ENCODE measurements at regions not wholly inside any gene's neighbourhood (a gene's known extent, or its start where the extent isn't known, plus 50 kb on each side); places are given as distances from the start of the nearest gene placed in this dataset.

- TF ChIP-seq, protein P1, sequence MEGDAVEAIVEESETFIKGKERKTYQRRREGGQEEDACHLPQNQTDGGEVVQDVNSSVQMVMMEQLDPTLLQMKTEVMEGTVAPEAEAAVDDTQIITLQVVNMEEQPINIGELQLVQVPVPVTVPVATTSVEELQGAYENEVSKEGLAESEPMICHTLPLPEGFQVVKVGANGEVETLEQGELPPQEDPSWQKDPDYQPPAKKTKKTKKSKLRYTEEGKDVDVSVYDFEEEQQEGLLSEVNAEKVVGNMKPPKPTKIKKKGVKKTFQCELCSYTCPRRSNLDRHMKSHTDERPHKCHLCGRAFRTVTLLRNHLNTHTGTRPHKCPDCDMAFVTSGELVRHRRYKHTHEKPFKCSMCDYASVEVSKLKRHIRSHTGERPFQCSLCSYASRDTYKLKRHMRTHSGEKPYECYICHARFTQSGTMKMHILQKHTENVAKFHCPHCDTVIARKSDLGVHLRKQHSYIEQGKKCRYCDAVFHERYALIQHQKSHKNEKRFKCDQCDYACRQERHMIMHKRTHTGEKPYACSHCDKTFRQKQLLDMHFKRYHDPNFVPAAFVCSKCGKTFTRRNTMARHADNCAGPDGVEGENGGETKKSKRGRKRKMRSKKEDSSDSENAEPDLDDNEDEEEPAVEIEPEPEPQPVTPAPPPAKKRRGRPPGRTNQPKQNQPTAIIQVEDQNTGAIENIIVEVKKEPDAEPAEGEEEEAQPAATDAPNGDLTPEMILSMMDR (IDR thresholded peaks at IDR 0.05; ENCODE audit: low read depth, low read length) = no peak
- no peak for TF ChIP-seq MAX (IDR thresholded peaks at IDR 0.05; ENCODE audit: low read depth, low read length)
Measured at GRCh38 chr1:34696981-34697380, 57.9 kb upstream of the GJB5 start.

All from NB4 (cell line).